Activated CD4-positive, alpha-beta memory T cell treated with anti-CD3 and anti-CD28 coated beads, Interleukin-2, amount 10 ng/mL, durations not matched to agents 7 days and 5 days (primary cell): ENCODE measurements at regions not wholly inside any gene's neighbourhood (a gene's known extent, or its start where the extent isn't known, plus 50 kb on each side); places are given as distances from the start of the nearest gene placed in this dataset.
"Not testable (repeated sequence)": the region's sequence is repeated elsewhere in the genome, so short reads cannot be mapped to it uniquely, and the experiment has no call there.

Source experiments
- CTCF ChIA-PET: fragments of 350-600 bp; sonication (Branson Sonifier 250); formaldehyde crosslinking; loops from one replicate; lab custom pipeline; 2021; ENCODE audit warnings: antibody characterized with exemption, inconsistent platforms; lab: Charles Lee
- POLR2A ChIA-PET: fragments of 350-600 bp; sonication (Branson Sonifier 250); formaldehyde crosslinking; loops from one replicate; lab custom pipeline; 2021; ENCODE audit warnings: antibody characterized with exemption; lab: Charles Lee
- DNase-seq: peaks from one replicate; pipeline ENCODE4 v3.0.0-alpha.2; 2020
- H3K27ac Mint-ChIP-seq: one replicate; pipeline ENCODE4 v1.8.0; 2021; ENCODE audit warnings: mild to moderate bottlenecking, mixed read lengths
- H3K27me3 Mint-ChIP-seq: one replicate; pipeline ENCODE4 v1.8.0; 2021; ENCODE audit warnings: mixed read lengths
- H3K36me3 Mint-ChIP-seq: one replicate; pipeline ENCODE4 v1.8.0; 2021; ENCODE audit warnings: low read depth, mixed read lengths
- H3K4me1 Mint-ChIP-seq: one replicate; pipeline ENCODE4 v1.8.0; 2021; ENCODE audit warnings: mixed read lengths
- H3K4me3 Mint-ChIP-seq: one replicate; pipeline ENCODE4 v1.8.0; 2021; ENCODE audit warnings: mild to moderate bottlenecking, mixed read lengths
- H3K9me3 Mint-ChIP-seq: one replicate; pipeline ENCODE4 v1.8.0; 2021; ENCODE audit warnings: mixed read lengths

GRCh38 chr2:87262184-87262702, 240.6 kb upstream of the PLGLB1 start:
- POLR2A ChIA-PET, H3K9me3 Mint-ChIP-seq: not testable (repeated sequence)

DNA sequence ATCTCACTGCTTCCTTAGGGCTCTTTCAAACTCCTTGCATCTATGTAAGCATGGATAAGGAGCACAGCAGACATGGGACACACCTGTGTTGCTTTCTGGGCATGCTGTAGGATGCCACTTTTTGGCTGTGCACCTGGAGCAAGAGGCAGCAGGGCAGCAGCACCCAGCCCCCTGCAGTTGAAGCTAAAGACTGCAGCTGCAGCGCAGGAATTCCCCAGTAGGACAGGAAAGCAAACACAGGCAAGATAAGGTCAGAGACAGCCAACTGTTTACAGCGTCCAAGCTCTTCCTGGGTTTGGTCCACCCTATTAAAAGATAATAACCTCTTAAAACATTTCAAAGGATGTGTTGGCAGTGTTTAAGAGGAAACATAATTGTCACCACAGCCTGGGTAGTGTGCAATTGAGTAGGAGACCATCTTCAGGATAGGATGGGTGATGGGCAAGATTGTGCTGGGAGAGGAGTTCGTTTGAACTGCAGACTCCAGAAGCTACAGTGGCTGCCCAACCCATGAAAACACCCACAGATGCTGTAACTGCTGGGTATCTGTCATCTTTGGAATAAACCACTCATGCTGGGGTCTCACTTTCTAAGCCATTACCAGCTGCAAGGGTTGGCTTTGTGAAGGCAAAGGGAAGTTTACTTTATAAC, 242.3 kb upstream of the PLGLB1 start:
- H3K9me3 Mint-ChIP-seq, H3K27ac Mint-ChIP-seq, CTCF ChIA-PET, H3K4me3 Mint-ChIP-seq, H3K36me3 Mint-ChIP-seq, H3K27me3 Mint-ChIP-seq, POLR2A ChIA-PET, DNase-seq, H3K4me1 Mint-ChIP-seq: not testable (repeated sequence)

More at GRCh38 chr2:87262184-87262702, 240.6 kb upstream of the PLGLB1 start:
- H3K4me1 Mint-ChIP-seq, CTCF ChIA-PET, H3K27ac Mint-ChIP-seq, H3K4me3 Mint-ChIP-seq, DNase-seq, H3K36me3 Mint-ChIP-seq: not testable (repeated sequence)
- peaks cover 13% of the 10 kb centered on the region for H3K27me3 Mint-ChIP-seq

DNA sequence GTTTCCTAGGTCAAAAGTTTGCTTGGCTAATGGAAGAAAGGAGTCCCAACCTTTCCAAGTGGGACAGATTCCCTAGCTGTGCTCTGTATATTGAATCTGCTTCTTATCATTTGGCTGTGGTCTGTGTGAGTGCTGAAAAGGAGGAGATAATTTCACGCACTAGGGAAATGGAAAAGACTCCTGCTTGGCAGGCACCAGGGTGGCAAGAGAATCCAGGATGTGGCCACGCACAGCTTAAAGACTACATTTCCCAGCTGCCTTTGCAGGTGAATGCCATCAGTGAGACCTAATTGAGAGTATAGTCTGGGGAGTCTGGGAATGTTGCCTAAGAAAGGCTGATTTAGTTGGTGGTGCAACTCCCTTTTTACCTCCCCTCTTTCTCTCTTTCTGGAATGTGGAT, 253.5 kb upstream of the PLGLB1 start:
- H3K9me3 Mint-ChIP-seq, CTCF ChIA-PET, H3K27ac Mint-ChIP-seq, H3K4me1 Mint-ChIP-seq, DNase-seq, H3K4me3 Mint-ChIP-seq, H3K27me3 Mint-ChIP-seq, H3K36me3 Mint-ChIP-seq, POLR2A ChIA-PET: not testable (repeated sequence)

GRCh38 chr2:87275974-87276629, 254.5 kb upstream of the PLGLB1 start:
- DNase-seq, H3K4me3 Mint-ChIP-seq, H3K4me1 Mint-ChIP-seq, CTCF ChIA-PET, H3K36me3 Mint-ChIP-seq, H3K27me3 Mint-ChIP-seq, H3K27ac Mint-ChIP-seq, POLR2A ChIA-PET, H3K9me3 Mint-ChIP-seq: not testable (repeated sequence)

DNA sequence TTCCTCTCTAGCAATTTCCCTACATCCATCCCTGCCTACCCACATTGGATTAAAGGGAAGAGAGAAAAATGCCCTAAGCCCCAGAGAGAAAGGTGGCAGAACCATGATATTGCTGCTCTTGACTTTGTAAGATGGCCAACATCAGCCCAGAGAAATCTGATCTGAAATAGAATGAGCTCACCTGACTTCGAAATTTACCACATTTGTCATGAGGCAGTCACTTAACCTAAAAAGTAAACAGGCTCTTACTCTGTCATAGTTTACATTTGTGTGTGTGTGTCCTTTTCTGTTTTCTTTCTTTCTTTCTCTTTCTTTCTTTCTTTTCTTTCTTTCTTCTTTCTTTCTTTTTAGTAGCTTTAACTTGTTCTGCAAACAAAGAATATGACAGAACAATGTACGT, 255.0 kb upstream of the PLGLB1 start:
- H3K27ac Mint-ChIP-seq, H3K9me3 Mint-ChIP-seq, H3K27me3 Mint-ChIP-seq, H3K4me1 Mint-ChIP-seq, CTCF ChIA-PET, H3K36me3 Mint-ChIP-seq, DNase-seq, H3K4me3 Mint-ChIP-seq, POLR2A ChIA-PET: not testable (repeated sequence)

GRCh38 chr2:87277734-87278133, 256.1 kb upstream of the PLGLB1 start:
- CTCF ChIA-PET, H3K27me3 Mint-ChIP-seq, H3K9me3 Mint-ChIP-seq: not testable (repeated sequence)

DNA sequence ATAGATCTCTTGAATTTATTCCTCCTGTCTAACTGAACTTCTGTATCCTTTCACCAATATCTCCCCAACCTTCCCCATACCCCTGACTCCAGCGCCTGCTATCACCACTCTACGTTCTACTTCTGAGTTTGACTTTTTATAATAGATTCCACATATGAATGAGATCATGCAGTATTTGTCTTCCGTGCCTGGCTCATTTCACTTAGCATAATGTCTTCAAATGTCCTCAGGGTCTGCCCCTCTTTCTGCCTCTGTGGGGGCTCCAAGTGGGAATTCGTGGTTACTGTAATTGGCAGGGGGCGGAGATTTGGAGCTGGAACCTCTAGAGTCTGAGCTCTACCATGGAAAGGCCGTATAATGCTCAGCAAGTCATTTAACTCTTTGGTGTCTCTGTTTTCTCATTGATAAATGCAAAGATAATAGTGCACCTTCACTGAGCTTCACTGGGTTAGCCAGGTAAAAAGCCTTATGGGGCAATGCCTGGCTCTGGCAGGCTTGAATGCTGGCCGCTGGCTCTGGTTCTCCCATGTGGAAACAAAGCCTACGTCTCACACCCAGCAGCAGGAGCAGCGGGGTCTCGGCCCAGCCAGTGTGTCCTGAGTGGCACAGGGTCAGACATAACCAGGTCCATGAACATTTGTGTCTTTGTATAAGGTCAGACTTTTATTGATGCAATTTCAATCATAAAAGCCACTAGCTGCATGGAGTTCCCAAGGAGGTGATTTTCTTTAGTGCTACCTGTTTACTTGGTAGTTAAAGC, 259.1 kb upstream of the PLGLB1 start:
- H3K27me3 Mint-ChIP-seq, H3K4me1 Mint-ChIP-seq, H3K36me3 Mint-ChIP-seq, POLR2A ChIA-PET, CTCF ChIA-PET, DNase-seq, H3K27ac Mint-ChIP-seq, H3K9me3 Mint-ChIP-seq, H3K4me3 Mint-ChIP-seq: not testable (repeated sequence)

More at GRCh38 chr2:87277734-87278133, 256.1 kb upstream of the PLGLB1 start:
- H3K36me3 Mint-ChIP-seq, H3K27ac Mint-ChIP-seq, H3K4me1 Mint-ChIP-seq, H3K4me3 Mint-ChIP-seq, POLR2A ChIA-PET, DNase-seq: not testable (repeated sequence)

GRCh38 chr2:87283735-87284470, 262.3 kb upstream of the PLGLB1 start:
- H3K9me3 Mint-ChIP-seq, H3K36me3 Mint-ChIP-seq, H3K27me3 Mint-ChIP-seq, POLR2A ChIA-PET, H3K27ac Mint-ChIP-seq, H3K4me1 Mint-ChIP-seq, CTCF ChIA-PET, DNase-seq, H3K4me3 Mint-ChIP-seq: not testable (repeated sequence)

DNA sequence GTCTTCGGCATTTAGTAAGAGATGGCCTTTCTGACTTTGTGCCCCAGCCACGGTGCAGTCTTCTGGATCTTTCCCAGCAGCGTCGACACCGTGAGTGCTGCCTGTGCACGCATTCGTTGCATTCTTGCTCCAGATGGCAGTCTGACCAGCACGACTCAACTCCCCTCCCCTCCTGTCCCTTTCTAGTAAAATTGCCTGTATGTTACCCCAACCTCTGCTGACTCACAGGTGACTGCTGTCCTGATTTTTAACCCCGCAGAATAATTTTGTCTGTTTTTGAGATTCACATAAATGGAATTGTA, 262.8 kb upstream of the PLGLB1 start:
- H3K4me1 Mint-ChIP-seq, CTCF ChIA-PET, POLR2A ChIA-PET, H3K9me3 Mint-ChIP-seq, H3K4me3 Mint-ChIP-seq, H3K27ac Mint-ChIP-seq, H3K36me3 Mint-ChIP-seq, H3K27me3 Mint-ChIP-seq, DNase-seq: not testable (repeated sequence)

DNA sequence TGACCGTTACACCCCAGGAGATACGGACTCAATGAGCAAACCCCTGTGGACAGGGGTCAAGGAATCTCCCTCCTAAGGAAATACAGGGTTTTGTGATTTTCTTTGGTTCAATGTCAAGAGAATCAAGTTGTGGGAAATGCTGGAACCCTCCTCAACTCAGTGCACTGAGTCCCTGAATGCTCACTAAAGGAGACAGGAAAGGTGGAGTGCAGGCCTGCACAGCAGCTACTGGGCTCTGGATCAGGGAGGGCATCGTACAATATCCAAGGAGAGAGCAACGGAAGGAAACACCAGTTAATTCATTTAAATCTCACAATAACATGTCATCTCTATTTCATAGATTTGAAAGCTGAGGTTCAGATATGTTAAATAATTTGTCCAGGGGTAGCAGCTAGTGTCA, 263.5 kb upstream of the PLGLB1 start:
- DNase-seq, CTCF ChIA-PET, H3K4me3 Mint-ChIP-seq, POLR2A ChIA-PET, H3K27ac Mint-ChIP-seq, H3K4me1 Mint-ChIP-seq, H3K9me3 Mint-ChIP-seq, H3K27me3 Mint-ChIP-seq, H3K36me3 Mint-ChIP-seq: not testable (repeated sequence)

DNA sequence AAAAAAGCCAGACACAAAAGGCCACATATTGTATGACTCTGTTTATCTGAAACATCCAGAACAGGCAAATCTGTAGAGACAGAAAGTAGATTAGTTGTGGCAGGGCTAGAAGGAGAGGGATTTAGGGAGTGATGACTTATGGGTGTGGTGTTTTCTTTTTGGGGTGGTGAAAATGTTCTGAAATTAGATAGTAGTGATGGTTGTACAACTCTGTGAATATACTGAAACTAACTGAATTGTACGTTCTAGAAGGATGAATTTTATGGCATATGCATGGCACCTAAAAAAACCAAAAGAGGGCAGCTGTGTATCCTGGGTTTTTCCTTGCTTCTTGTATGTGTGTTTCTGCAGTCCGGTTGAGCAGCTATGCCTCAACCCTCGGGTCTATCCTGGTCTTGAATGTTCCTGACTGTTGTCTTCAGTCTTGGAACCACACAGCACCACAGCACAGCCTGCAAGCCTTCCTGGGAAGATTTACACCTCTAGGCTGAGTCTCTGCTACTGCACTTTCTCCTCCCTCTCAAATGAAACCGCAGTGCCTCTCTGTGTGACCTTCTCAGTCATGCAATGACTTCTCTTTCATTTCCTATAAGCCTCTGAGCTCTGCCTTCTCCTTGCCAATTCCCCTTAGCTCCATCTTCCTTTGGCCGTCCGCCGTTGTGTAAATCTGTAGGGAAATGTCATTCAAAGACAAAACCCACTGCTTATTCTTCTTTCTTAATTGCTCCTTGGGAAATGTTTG, 269.1 kb upstream of the PLGLB1 start:
- peaks cover 17% of the 10 kb centered on the region for H3K4me1 Mint-ChIP-seq
- POLR2A ChIA-PET, H3K9me3 Mint-ChIP-seq, CTCF ChIA-PET, H3K27me3 Mint-ChIP-seq, H3K27ac Mint-ChIP-seq, H3K36me3 Mint-ChIP-seq, DNase-seq: not testable (repeated sequence)
- peak overlapping the region; percentile 14 for H3K4me3 Mint-ChIP-seq

GRCh38 chr2:87291400-87292200, 270.0 kb upstream of the PLGLB1 start:
- H3K27ac Mint-ChIP-seq, POLR2A ChIA-PET, CTCF ChIA-PET, DNase-seq, H3K36me3 Mint-ChIP-seq, H3K9me3 Mint-ChIP-seq, H3K27me3 Mint-ChIP-seq, H3K4me3 Mint-ChIP-seq: not testable (repeated sequence)
- H3K4me1 Mint-ChIP-seq = peaks cover 17% of the 10 kb centered on the region
